ENCODE measurements at regions not wholly inside any gene's neighbourhood (a gene's known extent, or its start where the extent isn't known, plus 50 kb on each side); places are given as distances from the start of the nearest gene placed in this dataset.

- no peak for DNase-seq (ENCODE audit: low read depth in 1 of 2, low spot score in 1 of 2)
- no peak for TF ChIP-seq JUND (IDR thresholded peaks at IDR 0.05; ENCODE audit: low read depth)
These were observed 882.7 kb downstream of the TLE1 start for GRCh38 chr9:80806671-80807070.

GRCh38 chr9:80804873-80805272, 884.5 kb downstream of the TLE1 start:
- in situ Hi-C loops (cut with HindIII; ENCODE audit: low pct_unique_long_range_greater_than_20kb, low sequenced_read_pairs): no loop called here
- TF ChIP-seq JUND (IDR thresholded peaks at IDR 0.05; ENCODE audit: low read depth): no peak
- no peak for DNase-seq (ENCODE audit: low read depth in 1 of 2, low spot score in 1 of 2)

More at GRCh38 chr9:80806671-80807070, 882.7 kb downstream of the TLE1 start:
- in situ Hi-C loops (cut with HindIII; ENCODE audit: low pct_unique_long_range_greater_than_20kb, low sequenced_read_pairs): no loop called here

DNA sequence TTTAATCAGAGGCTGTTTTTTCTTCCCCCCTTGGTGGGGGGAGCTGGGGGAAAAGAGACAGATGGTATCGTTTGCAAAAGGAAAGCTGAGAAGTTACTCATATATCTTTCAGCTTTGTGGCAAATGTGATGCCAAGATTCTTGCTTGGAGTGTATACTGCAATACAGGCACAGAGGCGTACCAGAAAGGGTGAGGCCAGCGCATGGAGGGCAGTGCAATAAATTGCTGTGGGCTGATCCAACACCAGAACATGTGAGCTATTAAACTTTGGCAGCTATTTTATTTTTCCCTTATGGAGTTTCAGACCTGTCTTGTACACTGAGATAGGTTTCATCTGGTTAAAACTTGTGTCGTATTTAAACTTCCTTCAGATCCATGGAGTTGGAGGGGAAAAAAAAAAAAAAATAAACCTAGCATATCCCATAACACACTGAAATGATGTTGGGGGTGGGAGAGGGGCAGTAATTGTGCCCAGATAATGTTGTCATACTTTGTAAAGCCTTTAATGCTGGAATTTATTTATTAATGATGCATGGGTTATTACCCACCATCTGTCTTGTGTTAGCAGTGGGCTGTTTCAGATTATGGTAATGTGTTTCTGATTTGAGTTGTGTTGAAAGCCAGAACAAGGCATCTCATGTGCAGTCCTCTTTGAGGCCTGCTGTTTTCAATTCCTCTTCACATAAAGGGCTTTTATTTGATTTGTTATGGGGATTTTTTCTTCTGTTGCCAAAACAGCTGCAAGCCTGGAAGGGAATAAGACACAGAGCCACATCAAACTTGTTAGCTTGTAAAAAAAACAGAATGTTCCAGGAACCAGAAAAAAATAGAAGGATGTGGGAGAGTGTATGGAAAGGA, 891.3 kb downstream of the TLE1 start:
- no peak for DNase-seq (ENCODE audit: low read depth in 1 of 2, low spot score in 1 of 2)
- no peak for TF ChIP-seq JUND (IDR thresholded peaks at IDR 0.05; ENCODE audit: low read depth)
- in situ Hi-C loops (cut with HindIII; ENCODE audit: low pct_unique_long_range_greater_than_20kb, low sequenced_read_pairs): no loop called here

GRCh38 chr9:80797101-80797829, 892.1 kb downstream of the TLE1 start:
- TF ChIP-seq JUND (IDR thresholded peaks at IDR 0.05; ENCODE audit: low read depth): no peak
- DNase-seq (ENCODE audit: low read depth in 1 of 2, low spot score in 1 of 2): no peak
- in situ Hi-C loops (cut with HindIII; ENCODE audit: low pct_unique_long_range_greater_than_20kb, low sequenced_read_pairs): no loop called here

GRCh38 chr9:80796632-80797031, 892.7 kb downstream of the TLE1 start:
- in situ Hi-C loops (cut with HindIII; ENCODE audit: low pct_unique_long_range_greater_than_20kb, low sequenced_read_pairs): no loop called here
- TF ChIP-seq JUND (IDR thresholded peaks at IDR 0.05; ENCODE audit: low read depth): no peak
- DNase-seq (ENCODE audit: low read depth in 1 of 2, low spot score in 1 of 2): no peak

- no peak for TF ChIP-seq JUND (IDR thresholded peaks at IDR 0.05; ENCODE audit: low read depth)
- in situ Hi-C loops (cut with HindIII; ENCODE audit: low pct_unique_long_range_greater_than_20kb, low sequenced_read_pairs): no loop called here
These were observed 895.1 kb downstream of the TLE1 start for GRCh38 chr9:80794197-80794596.

GRCh38 chr9:80793706-80794105, 895.6 kb downstream of the TLE1 start:
- TF ChIP-seq JUND (IDR thresholded peaks at IDR 0.05; ENCODE audit: low read depth): no peak
- no peak for DNase-seq (ENCODE audit: low read depth in 1 of 2, low spot score in 1 of 2)
- in situ Hi-C loops (cut with HindIII; ENCODE audit: low pct_unique_long_range_greater_than_20kb, low sequenced_read_pairs): no loop called here

More at GRCh38 chr9:80794197-80794596, 895.1 kb downstream of the TLE1 start:
- no peak for DNase-seq (ENCODE audit: low read depth in 1 of 2, low spot score in 1 of 2)

DNA sequence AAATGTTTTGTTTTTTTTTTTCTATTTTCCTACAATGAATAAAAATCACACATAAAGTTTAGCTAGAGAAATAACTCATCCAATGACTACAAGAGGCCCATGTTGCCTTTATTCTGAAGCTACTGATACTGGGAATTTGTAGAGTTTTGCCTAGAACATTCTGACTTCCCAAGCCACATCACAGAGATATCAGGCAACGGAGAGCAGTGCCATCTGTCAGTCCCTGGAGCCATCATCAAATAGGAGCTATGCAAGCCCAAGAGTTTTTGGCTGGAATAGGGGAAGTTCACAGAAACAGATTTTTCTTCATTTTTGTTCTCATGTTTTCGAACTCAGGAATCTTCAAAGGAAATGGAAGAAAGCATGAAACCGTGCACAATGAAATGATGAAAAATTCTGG, 896.6 kb downstream of the TLE1 start:
- no peak for DNase-seq (ENCODE audit: low read depth in 1 of 2, low spot score in 1 of 2)
- no peak for TF ChIP-seq JUND (IDR thresholded peaks at IDR 0.05; ENCODE audit: low read depth)
- in situ Hi-C loops (cut with HindIII; ENCODE audit: low pct_unique_long_range_greater_than_20kb, low sequenced_read_pairs): no loop called here

DNA sequence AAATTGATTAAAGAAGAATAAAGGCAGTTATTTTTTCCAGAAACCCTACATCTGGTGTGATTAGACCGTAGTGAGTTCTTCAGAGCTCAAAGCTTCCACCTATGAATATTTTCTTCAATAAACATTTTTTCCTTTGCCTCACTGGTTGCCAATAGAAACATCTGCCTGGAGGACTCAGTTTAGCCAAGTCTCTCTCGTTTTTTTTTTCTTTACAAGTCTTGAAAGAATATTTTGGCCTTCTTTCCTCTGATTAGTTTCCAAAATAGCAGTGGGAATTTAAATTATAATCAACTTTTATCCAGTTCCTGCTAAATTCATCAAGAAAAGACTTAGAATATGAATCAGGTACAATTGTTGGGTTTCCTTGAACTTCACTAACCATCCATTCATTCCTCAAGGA, 897.5 kb downstream of the TLE1 start:
- DNase-seq (ENCODE audit: low read depth in 1 of 2, low spot score in 1 of 2): no peak
- in situ Hi-C loops (cut with HindIII; ENCODE audit: low pct_unique_long_range_greater_than_20kb, low sequenced_read_pairs): no loop called here

DNA sequence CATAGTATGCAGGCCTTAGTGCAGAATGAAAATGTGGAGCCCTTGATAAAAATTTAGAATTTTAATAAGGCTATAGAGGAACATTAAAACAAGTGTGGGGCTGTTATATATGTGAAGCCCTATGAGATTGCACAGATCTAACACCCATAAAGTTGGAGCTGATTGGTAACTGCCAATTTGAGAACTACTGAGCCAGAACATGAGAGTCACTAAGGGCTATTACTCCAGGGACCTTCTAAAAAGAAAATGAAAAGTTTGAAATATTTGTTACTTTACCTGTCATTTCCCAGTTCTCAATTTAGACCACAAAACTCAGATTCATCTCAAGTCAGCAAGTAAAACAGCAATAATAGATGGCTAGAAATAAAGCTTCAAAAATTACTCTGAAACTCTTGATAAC, 898.6 kb downstream of the TLE1 start:
- in situ Hi-C loops (cut with HindIII; ENCODE audit: low pct_unique_long_range_greater_than_20kb, low sequenced_read_pairs): no loop called here
- no peak for DNase-seq (ENCODE audit: low read depth in 1 of 2, low spot score in 1 of 2)
- TF ChIP-seq JUND (IDR thresholded peaks at IDR 0.05; ENCODE audit: low read depth): no peak

More for the DNA sequence above, 897.5 kb downstream of the TLE1 start:
- no peak for TF ChIP-seq JUND (IDR thresholded peaks at IDR 0.05; ENCODE audit: low read depth)

DNA sequence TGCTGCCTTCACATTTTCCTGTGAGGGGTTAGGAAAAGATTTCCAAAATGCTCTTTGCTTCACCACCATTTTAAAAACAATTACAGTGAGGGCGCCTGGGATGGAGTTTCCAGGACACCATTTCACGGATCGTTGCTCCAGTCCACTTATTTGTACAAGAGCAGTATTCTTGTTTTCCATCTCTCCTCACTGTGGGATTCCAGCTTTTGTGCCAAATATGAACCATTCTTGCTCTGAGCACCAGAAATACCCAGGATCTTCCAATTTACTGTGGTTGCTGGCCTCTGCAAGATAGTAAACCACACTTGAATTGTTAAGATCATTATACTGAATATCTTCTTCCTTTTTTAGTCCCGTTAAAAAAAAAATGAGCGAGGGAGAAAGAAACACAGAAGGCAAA, 899.5 kb downstream of the TLE1 start:
- in situ Hi-C loops (cut with HindIII; ENCODE audit: low pct_unique_long_range_greater_than_20kb, low sequenced_read_pairs): no loop called here
- TF ChIP-seq JUND (IDR thresholded peaks at IDR 0.05; ENCODE audit: low read depth): no peak
- no peak for DNase-seq (ENCODE audit: low read depth in 1 of 2, low spot score in 1 of 2)

GRCh38 chr9:80787636-80788035, 901.7 kb downstream of the TLE1 start:
- in situ Hi-C loops (cut with HindIII; ENCODE audit: low pct_unique_long_range_greater_than_20kb, low sequenced_read_pairs): no loop called here

DNA sequence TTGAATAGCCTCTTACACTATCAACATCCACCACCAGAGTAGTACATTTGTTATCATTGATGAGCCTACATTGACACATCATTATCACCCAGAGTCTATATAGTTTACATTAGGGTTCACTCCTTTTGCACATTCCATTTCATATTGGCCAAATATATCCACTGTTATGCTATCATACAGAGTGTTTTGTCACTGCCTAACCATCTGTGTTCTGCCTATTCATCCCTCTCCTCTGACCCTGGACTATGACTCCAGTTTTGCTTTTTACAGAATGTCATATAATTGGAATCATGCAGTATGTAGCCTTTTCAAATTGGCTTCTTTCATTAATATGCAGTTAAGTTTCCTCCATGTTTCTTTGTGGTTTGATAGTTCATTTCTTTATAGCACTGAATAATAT, 904.7 kb downstream of the TLE1 start:
- in situ Hi-C loops (cut with HindIII; ENCODE audit: low pct_unique_long_range_greater_than_20kb, low sequenced_read_pairs): no loop called here
- no peak for TF ChIP-seq JUND (IDR thresholded peaks at IDR 0.05; ENCODE audit: low read depth)

More at GRCh38 chr9:80787636-80788035, 901.7 kb downstream of the TLE1 start:
- DNase-seq (ENCODE audit: low read depth in 1 of 2, low spot score in 1 of 2): peak in 1 of 2 experiments; percentile 5
- no peak for TF ChIP-seq JUND (IDR thresholded peaks at IDR 0.05; ENCODE audit: low read depth)

More for the DNA sequence above, 904.7 kb downstream of the TLE1 start:
- no peak for DNase-seq (ENCODE audit: low read depth in 1 of 2, low spot score in 1 of 2)
